ENCODE measurements at regions not wholly inside any gene's neighbourhood (a gene's known extent, or its start where the extent isn't known, plus 50 kb on each side); places are given as distances from the start of the nearest gene placed in this dataset.
"Not testable (repeated sequence)": the region's sequence is repeated elsewhere in the genome, so short reads cannot be mapped to it uniquely, and the experiment has no call there.

DNA sequence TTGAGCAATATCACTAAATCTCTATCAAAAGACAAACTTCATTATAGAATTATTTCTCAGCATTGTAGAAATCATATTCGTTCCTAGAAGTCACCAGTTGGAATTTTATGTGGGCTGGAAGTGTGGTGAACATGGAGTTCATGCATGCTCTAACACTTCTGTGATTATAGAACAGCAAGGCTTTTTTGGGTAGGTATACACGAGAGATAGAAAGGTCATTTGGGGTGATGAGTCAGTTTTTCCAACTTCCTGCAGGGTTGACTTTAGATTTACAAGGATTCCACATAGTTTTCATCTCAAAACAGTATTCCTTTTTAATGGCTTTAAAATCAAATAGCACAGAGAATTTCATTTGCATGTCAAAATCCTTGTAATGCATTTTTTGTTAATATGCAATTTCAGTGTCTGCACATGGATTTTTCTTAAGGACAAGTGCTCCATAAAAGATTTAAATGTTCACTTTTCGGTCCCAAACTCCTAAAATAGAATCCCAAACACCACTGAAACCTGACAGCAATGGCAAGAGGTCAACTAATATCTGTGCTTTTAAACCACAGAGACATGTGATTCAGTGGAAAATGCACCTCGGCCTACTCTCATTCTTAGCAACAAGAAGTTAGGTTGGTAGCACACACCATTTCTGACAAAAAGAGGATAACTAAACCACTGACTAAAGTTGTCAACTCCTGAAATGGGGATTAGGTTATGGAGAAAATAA is 211.0 kb downstream of the MOXD1 start:
- no peaks in the 10 kb centered on the region for H3K9me3 ChIP-seq (replicated peaks)
- H3K4me1 ChIP-seq (replicated peaks): peaks cover 29% of the 10 kb centered on the region
- DNase-seq (ENCODE audit: low read depth in 1 of 2, low spot score in 2 of 2): peak in 1 of 2 experiments; percentile 40
- peak overlapping the region; percentile 11 for H3K27ac ChIP-seq
- no peaks in the 10 kb centered on the region for H3K36me3 ChIP-seq
- H3K27me3 ChIP-seq (replicated peaks): no peaks in the 10 kb centered on the region
- no peak overlapping the region for H3K4me3 ChIP-seq

- Histone ChIP-seq H3K9me3 (replicated peaks) (no peaks in the 10 kb centered on the region), H3K4me1 (replicated peaks) (peaks cover 29% of the 10 kb centered on the region), H3K4me3 (no peak overlapping the region), H3K27me3 (replicated peaks) (no peaks in the 10 kb centered on the region), H3K36me3 (no peaks in the 10 kb centered on the region), H3K27ac (peak overlapping the region; percentile 11; the same call in 1 of the 2 replicates)
- peak in 1 of 2 experiments; percentile 69 for DNase-seq (ENCODE audit: low read depth in 1 of 2, low spot score in 2 of 2)
These were observed 212.6 kb downstream of the MOXD1 start for GRCh38 chr6:132188556-132189264.

DNA sequence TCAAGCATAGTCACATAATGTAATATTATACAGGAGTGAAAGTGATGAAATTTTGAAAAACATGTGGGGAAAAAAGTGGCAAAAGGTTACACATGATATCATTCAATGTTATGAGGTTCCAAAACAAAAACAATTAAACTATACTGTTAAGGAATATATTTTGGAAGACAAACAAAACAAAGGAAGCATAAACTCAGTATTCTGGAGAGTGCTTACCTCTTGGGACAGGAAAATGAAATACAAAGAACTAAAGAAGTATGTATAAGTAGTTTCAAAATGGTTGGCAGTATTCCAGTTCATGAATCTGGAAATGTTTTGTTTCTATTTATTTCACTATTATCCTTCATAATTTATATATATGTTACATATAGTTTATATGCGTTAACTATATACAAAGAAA is 213.5 kb downstream of the MOXD1 start:
- DNase-seq (ENCODE audit: low read depth in 1 of 2, low spot score in 2 of 2): no peak
- Histone ChIP-seq H3K9me3 (replicated peaks) (no peaks in the 10 kb centered on the region), H3K27me3 (replicated peaks) (no peaks in the 10 kb centered on the region), H3K4me3 (no peak overlapping the region), H3K36me3 (no peaks in the 10 kb centered on the region), H3K27ac (no peak overlapping the region), H3K4me1 (replicated peaks) (peaks cover 29% of the 10 kb centered on the region)

- not testable (repeated sequence) for H3K36me3 ChIP-seq; H3K27ac ChIP-seq; H3K27me3 ChIP-seq (replicated peaks); DNase-seq (ENCODE audit: low read depth in 1 of 2, low spot score in 2 of 2); H3K9me3 ChIP-seq (replicated peaks); H3K4me3 ChIP-seq
- H3K4me1 ChIP-seq (replicated peaks): peaks cover 15% of the 10 kb centered on the region
These were observed 216.3 kb downstream of the MOXD1 start for GRCh38 chr6:132184966-132185365.

DNA sequence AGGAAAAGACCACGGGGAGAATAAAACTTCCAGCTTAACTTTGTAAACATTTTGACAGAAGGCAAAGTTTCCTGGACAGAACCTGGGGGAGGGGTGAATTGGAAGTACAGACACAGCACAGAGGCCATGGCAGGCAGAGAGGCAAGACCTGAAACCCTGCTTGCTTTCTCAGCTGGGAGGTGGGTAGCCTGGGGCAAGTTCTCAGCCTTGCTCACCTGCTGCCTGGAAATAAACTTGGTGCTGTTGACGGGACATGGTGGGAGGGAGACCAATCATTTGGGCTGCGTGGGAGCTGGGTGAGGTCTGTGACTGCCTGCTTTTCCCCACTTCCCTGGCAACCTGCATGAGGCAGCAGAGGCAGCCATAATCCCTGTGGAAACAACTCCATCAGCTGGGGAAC is 221.3 kb downstream of the MOXD1 start:
- H3K9me3 ChIP-seq (replicated peaks): peaks cover 10% of the 10 kb centered on the region; the same call in 1 of the 2 replicates
- H3K36me3 ChIP-seq: no peaks in the 10 kb centered on the region
- no peak for DNase-seq (ENCODE audit: low read depth in 1 of 2, low spot score in 2 of 2)
- H3K4me1 ChIP-seq (replicated peaks): no peaks in the 10 kb centered on the region
- H3K27me3 ChIP-seq (replicated peaks): no peaks in the 10 kb centered on the region
- no peak overlapping the region for H3K4me3 ChIP-seq
- no peak overlapping the region for H3K27ac ChIP-seq

DNA sequence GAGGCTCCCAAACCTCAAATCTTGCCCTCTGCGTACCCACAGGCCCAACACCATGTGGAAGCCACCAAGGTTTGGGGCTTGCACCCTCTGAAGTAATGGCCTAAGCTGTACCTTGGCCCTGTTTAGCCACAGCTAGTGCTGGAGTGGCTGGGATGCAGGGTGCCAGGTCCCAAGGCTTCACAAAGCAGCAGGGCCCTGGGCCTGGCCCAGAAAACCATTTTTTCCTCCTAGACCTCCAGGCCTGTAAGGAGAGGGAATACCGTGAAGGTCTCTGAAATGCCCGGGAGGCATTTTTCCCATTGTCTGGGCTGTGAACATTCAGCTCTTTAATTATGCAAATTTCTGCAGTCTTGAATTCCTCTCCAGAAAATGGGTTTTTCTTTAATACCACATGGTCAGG is 223.7 kb upstream of the CCN2 start:
- DNase-seq (ENCODE audit: low read depth in 1 of 2, low spot score in 2 of 2): no peak
- Histone ChIP-seq H3K4me1 (replicated peaks) (no peaks in the 10 kb centered on the region), H3K9me3 (replicated peaks) (peaks cover 11% of the 10 kb centered on the region), H3K27me3 (replicated peaks) (no peaks in the 10 kb centered on the region), H3K27ac (no peak overlapping the region), H3K36me3 (no peaks in the 10 kb centered on the region), H3K4me3 (no peak overlapping the region)

DNA sequence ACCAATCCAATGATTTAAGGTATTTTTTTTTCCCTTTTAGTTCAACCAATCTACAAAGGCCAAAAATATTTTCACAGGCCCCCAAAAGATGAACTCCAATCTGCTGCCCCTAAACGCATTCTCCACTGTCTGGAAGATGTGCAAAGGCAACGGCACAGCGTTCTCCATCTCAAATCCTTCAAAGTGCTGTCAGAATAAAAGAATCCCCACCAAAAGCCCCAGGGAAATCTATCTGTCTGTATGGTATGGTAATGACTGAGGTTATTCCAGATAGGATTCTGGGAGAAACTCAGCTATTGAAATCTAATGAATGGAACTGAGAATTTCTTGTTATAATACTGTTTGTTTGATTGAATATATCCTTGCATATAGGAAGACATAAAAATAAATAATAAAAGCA is 217.8 kb upstream of the CCN2 start:
- Histone ChIP-seq H3K4me3 (no peak overlapping the region), H3K27me3 (replicated peaks) (no peaks in the 10 kb centered on the region), H3K4me1 (replicated peaks) (peaks cover 14% of the 10 kb centered on the region), H3K36me3 (no peaks in the 10 kb centered on the region), H3K27ac (no peak overlapping the region), H3K9me3 (replicated peaks) (no peaks in the 10 kb centered on the region)
- DNase-seq (ENCODE audit: low read depth in 1 of 2, low spot score in 2 of 2): no peak

DNA sequence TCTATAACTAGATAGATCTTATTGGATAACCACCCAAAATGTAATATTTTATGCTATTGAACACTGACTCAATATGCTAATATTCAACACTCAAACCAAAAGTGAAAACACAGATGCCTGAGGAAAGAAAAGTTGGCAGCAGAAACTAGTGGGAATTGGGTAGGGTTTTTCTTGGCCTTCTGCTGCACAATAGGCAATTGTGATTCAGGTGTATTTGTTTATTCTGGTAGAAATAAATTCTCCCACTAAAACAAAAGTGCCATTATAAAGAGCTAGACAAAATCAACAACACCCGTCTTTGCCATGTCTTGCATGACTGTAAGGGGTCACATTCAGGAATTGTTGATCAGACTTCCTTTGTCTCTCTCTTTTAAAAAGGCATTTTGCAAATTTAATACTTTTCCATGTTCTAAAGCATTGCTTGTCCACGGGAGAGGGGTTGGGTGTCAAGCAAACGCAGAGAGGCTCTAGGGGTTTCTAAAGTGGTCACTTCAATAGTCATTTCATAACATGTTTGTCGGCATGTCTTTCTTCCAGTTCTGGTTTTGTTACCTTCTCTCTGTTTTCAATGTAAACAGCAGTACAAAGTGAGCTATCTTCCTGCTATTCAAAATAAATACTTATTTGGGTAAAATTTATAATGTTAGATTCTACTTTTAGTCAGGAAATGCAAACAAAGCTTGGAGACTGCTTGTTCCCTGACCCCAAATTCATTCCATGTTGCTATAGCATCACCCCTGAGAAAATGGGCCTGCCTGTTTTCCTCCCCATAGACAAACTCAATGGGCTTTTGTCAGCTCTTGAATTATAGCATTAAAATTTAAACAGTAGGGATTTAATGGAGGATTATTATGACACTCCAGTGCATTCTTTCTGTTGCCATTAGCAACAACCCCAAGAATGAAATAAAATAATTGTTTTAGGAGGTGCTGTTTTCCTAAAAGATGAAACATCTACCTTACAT is 217.0 kb upstream of the CCN2 start:
- Histone ChIP-seq H3K27ac (peak overlapping the region; percentile 19; the same call in 1 of the 2 replicates), H3K4me1 (replicated peaks) (peaks cover 14% of the 10 kb centered on the region), H3K9me3 (replicated peaks) (no peaks in the 10 kb centered on the region), H3K36me3 (no peaks in the 10 kb centered on the region), H3K27me3 (replicated peaks) (no peaks in the 10 kb centered on the region), H3K4me3 (no peak overlapping the region)
- peak in 1 of 2 experiments; percentile 31 for DNase-seq (ENCODE audit: low read depth in 1 of 2, low spot score in 2 of 2)

GRCh38 chr6:132166526-132167051 is 215.4 kb upstream of the CCN2 start:
- H3K36me3 ChIP-seq: no peaks in the 10 kb centered on the region
- no peaks in the 10 kb centered on the region for H3K27me3 ChIP-seq (replicated peaks)

DNA sequence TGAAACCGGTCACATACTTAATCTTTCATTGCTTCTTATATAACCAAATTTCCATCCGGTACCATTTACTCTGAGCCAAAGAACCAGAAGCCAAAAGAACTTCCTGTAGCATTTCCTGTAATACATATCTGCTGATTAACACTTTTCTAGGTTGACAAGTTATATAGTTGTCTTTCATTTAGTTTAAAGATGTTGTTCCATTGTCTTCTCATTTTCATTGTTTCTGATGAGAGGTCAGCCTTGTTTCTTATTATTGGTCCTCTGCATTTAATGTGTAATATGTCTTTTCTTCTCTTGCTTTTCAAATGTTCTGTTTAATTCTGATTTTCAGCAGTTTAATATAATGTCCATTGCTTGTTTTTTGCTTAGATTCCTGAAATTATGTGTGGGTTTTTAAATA is 214.5 kb upstream of the CCN2 start:
- Histone ChIP-seq H3K27ac (no peak overlapping the region), H3K27me3 (replicated peaks) (no peaks in the 10 kb centered on the region), H3K4me1 (replicated peaks) (peaks cover 19% of the 10 kb centered on the region), H3K4me3 (no peak overlapping the region), H3K9me3 (replicated peaks) (no peaks in the 10 kb centered on the region), H3K36me3 (no peaks in the 10 kb centered on the region)
- DNase-seq (ENCODE audit: low read depth in 1 of 2, low spot score in 2 of 2): no peak

More at GRCh38 chr6:132166526-132167051, 215.4 kb upstream of the CCN2 start:
- Histone ChIP-seq H3K4me3 (no peak overlapping the region), H3K27ac (no peak overlapping the region), H3K9me3 (replicated peaks) (no peaks in the 10 kb centered on the region), H3K4me1 (replicated peaks) (peaks cover 14% of the 10 kb centered on the region)
- DNase-seq (ENCODE audit: low read depth in 1 of 2, low spot score in 2 of 2): no peak

DNA sequence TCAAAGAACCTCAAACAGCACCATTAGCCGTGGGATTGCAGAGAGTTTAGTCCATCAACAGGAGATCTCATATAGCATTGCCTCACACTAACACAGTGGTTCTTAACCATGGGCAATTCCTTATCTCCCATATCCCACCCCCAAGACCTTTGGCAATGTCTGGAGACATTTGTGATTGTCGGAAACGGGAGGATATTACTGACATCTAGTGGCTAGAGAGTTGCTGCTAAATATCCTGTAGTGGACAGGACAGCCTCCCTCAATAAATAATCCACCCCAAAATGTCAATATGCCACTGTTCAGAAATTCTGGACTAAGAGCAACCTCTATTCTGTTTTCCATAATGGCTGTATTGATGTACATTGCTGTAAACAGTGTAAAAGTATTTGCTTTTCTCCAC is 210.1 kb upstream of the CCN2 start:
- peak in 1 of 2 experiments; percentile 52 for DNase-seq (ENCODE audit: low read depth in 1 of 2, low spot score in 2 of 2)
- peaks cover 5% of the 10 kb centered on the region; the same call in 1 of the 2 replicates for H3K4me1 ChIP-seq (replicated peaks)
- H3K9me3 ChIP-seq (replicated peaks): no peaks in the 10 kb centered on the region
- H3K4me3 ChIP-seq: no peak overlapping the region
- no peak overlapping the region for H3K27ac ChIP-seq
- H3K36me3 ChIP-seq: no peaks in the 10 kb centered on the region
- no peaks in the 10 kb centered on the region for H3K27me3 ChIP-seq (replicated peaks)

- peak; percentile 76 to 90 for DNase-seq (ENCODE audit: low read depth in 1 of 2, low spot score in 2 of 2)
- H3K36me3 ChIP-seq: no peaks in the 10 kb centered on the region
- H3K4me1 ChIP-seq (replicated peaks): peaks cover 16% of the 10 kb centered on the region
- H3K4me3 ChIP-seq: peak overlapping the region; percentile 10
- H3K27me3 ChIP-seq (replicated peaks): no peaks in the 10 kb centered on the region
- no peaks in the 10 kb centered on the region for H3K9me3 ChIP-seq (replicated peaks)
- H3K27ac ChIP-seq: peak overlapping the region; percentile 97
These were observed 202.2 kb upstream of the CCN2 start for GRCh38 chr6:132153221-132153898.

- no peaks in the 10 kb centered on the region for H3K9me3 ChIP-seq (replicated peaks)
- H3K4me3 ChIP-seq: no peak overlapping the region
- no peak overlapping the region for H3K27ac ChIP-seq
- no peaks in the 10 kb centered on the region for H3K36me3 ChIP-seq
- H3K27me3 ChIP-seq (replicated peaks): no peaks in the 10 kb centered on the region
- DNase-seq (ENCODE audit: low read depth in 1 of 2, low spot score in 2 of 2): no peak
- H3K4me1 ChIP-seq (replicated peaks): peaks cover 21% of the 10 kb centered on the region
These were observed 196.4 kb upstream of the CCN2 start for GRCh38 chr6:132147530-132148011.

Measured in SJSA1 (cell line).